GM18867 (cell line): ENCODE measurements at regions not wholly inside any gene's neighbourhood (a gene's known extent, or its start where the extent isn't known, plus 50 kb on each side); places are given as distances from the start of the nearest gene placed in this dataset.

ENCODE experiments used
- ATAC-seq: cut with Tn5 transposase; IDR thresholded peaks from one replicate; pipeline ENCODE4 v1.9.1; 2021; ENCODE audit warnings: mild to moderate bottlenecking, moderate library complexity; ENCODE audit not compliant: unreplicated experiment

DNA sequence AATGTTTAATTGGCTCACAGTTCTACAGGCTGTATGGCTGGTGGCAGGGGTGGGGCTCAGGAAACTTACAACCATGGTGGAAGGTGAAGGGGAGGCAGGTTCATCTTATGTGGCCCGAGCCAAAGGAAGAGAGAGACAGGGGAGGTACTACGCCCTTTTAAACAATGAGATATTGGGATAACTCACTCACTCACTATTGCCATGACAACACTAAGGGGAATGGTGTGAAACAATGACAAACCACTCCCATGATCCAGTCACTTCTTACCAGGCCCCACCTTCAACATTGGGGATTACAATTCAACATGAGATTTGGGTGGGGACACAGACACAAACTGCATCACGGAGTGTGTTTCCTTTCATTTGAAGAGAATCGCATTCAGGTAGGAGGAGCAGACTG lies 220.9 kb downstream of the GADD45G start:
- ATAC-seq = no peak

DNA sequence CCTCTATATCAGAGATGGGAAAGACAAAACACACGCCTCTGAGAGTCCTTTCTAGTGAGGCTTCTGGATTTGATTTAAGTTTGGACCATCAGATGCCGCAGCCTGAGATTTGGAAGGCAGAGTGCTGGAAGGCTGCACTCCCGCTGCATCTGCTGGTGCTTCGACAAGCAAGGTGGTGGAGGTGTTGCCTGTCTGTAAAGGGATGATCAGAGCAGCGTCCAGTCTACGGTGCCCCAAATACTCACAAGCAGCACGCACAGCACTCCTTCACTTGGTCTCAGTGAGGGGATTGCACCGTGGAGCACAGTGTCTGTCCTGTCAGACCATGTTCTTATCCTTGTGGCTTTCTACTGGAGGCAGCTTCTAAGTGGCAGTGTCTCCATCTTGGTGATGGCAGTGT lies 221.4 kb downstream of the GADD45G start:
- no peak for ATAC-seq

DNA sequence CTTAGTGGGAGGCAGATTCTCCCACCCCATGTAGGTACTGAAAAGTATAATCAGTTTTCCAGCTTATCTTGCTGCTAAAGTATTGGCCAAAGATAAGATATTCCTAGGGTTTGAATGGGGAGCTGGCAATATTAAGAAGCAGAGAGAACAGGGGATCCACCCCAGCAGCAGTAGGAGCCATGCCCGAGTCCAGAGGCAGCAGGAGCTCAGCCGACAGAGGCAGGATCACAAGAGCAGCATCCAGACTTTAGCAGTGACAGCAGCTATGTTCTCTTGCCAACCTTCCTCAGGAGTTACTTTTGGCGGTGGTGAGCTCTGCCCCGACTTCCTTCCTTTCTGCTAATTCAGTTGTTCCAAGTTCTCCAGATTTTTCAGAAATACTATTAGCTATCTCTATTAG lies 224.5 kb downstream of the GADD45G start:
- no peak for ATAC-seq

DNA sequence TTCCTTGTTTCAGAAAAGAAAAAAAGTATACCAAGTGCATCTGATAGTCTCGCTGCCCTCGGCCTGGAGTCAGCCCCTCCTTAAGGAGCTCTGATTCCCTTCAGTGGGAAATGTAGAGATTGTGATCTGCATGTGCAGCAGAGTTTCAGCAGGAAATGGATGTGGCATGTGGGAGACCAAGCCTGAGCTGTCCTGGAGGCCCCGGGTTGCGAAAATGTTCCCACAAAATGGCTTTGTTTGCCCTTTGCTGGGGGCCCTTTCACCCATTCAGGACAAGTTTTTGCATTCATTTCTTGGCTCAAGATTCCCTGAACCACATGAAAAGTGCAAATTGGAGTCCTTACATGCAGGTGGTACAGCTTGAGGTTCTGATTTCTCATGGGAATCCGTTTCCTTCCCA lies 230.9 kb downstream of the GADD45G start:
- ATAC-seq = no peak

DNA sequence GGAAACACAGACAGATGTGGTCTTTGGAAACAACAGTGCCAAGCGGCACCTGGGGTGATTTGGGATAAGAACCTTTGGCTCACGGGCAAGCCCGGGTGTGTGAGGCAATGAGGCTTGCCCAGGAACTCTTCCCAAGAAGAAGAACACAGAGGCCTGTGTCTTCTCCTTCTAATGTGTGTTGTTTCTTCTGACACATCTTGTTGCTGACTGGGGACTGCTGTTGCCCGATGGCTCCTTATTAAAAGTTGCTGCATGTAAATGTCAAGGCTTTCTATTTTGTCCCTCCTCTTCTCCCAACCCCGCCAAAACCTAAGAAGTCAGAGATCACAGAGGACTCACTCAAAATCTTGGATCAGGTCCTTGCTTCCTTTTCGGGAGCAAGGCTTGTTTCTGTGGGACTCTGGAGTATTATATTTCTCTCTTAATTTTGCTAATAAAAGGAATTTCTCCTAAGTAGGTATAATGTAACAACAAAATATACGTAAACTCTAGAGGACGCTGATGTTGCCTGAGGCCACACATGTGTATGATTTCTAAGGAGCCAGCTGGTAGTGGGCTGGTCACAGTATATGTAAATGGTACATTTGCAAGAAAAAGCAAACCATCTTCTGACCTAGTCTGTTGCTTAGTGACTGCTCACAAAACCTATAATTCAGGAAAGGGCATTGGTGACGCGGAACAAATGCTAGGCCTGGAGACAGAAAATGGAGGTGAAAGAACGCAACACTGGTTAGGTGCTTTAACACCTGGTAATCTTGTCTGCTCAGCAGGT lies 232.5 kb downstream of the GADD45G start:
- no peak for ATAC-seq

DNA sequence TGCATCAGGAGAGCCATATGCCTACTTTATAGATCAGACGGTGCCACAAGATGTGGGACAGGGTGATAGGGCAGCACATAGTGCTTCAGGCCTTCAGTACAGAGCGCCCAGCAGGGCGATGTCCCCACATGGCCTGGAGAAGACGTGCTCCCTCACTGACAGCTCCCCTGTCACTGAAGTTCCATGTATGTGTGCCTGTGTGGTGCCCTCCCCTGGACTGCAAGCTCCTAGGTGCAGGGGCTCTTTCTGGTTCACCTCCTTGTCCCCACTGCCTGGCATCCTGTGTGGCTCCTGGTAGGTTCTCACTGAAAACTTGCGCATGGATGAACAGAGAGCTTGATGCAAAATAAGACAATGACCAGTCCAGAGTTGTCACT lies 233.1 kb downstream of the GADD45G start:
- ATAC-seq = no peak

DNA sequence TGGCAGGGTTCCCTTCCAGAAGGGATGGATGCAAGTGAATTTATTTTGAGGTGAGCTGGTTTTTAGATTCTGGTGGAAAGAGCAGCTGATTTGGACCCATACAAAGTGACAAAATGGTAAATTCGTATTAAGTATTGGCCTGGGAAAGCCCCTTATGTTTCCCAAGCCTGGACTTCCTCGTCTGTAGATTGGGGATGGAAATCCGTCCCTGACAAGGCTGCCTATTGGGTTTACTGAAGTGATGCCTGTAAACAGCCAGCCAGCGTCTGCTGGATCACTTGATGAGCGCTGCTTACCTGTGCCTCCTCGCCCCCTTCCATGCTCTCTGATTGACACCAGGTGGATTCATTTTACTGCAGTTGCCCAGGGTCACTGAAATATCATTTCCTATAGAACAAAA lies 233.8 kb downstream of the GADD45G start:
- ATAC-seq = no peak

DNA sequence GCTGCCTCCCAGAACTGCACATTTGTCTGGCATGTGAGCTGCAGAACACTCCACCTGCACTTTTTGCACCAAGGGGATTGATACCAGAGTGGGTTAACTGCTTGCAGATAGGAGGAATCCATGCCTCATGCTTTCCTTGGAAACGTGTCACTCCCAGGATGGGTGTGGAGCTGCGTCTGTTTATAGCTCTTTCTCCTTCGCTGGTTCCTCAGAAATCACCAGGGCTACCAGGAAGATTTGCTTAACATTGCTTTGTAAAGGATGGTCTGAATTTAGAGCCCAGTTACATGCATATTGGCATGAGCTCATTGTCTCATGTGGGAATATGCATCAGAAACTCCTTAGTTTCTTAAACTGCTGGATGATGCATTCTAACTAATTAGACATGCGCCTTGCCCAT lies 234.6 kb downstream of the GADD45G start:
- no peak for ATAC-seq

DNA sequence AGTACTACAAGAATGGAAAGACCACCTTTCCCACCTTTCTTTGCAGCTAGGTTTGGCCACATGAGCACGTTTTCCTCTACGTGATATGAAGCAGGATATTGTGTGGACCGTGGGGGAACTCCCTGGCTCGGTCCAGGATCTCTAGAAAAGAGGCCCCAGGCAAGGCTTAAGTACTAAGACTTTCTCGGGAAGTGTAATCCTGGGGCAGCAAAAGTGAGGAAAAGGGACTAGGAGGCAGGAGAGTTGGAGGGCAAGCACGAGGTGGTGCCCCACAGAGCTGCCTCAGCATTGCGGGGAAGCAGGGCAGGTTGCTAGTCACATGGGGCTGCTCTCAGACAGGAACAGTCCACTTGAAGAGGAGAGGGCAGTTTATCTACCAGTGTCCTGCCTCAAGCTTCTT lies 235.1 kb downstream of the GADD45G start:
- ATAC-seq = no peak

DNA sequence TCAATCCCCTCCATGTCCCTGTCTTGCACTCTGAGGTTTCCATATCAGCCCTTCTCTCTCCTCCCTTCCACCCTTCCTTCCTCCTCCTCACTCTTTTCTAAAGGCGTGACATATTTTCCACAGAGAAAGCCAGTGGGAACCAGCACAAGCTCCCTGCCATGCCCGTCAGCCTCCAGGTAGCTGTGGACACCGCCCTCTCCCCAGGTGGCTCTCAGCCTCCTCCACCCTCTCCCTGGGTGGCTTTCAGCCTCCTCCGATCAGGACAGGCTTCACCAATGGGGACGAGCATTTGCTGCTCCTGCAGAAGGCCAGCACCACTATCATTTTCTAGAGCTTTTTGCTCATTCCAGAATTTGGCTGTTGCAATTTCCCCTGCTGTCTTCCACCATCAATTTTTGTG lies 236.6 kb downstream of the GADD45G start:
- no peak for ATAC-seq

DNA sequence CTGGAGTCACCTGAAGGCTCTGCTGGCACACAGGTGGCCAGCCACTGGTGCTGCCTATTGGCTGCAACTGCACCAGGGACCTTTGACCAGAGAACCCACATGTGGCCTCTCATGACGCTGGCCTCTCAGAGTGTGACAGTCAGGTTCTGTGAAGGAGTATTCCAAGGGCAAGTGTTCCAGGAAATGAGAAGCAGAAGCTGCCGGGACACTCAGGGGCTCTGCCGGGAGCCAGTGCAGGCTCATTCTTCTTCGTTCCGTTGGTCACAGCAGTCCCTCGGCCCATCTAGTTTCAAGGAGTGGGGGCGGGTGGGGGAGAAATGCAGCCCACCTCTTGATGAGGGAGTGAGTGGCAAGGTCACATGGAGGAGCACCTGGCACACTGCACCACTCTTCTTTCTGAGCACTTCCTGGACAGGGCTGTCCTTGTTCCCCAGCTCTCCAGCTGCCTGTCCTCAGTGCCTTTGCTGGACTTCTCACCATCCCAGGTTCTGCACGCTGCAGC lies 237.5 kb downstream of the GADD45G start:
- ATAC-seq = no peak

DNA sequence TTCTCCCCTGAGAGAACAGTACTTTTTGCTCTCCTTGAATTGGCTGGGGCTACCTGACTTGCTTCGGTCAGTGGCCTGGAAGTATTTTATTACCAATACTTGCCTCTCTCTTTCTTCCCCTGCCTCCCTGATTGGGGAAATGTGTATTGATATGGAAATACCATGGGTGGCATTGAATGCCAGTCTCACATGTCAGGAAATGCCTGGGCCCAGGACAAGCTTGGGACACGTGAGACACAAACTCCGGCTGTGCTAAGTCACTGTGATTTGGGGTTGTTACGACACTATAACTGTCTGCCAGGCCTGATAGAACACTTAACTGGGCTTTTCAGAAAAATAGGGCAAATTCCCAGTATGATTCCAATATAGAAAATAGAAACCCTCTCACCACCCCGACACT lies 238.3 kb downstream of the GADD45G start:
- no peak for ATAC-seq

DNA sequence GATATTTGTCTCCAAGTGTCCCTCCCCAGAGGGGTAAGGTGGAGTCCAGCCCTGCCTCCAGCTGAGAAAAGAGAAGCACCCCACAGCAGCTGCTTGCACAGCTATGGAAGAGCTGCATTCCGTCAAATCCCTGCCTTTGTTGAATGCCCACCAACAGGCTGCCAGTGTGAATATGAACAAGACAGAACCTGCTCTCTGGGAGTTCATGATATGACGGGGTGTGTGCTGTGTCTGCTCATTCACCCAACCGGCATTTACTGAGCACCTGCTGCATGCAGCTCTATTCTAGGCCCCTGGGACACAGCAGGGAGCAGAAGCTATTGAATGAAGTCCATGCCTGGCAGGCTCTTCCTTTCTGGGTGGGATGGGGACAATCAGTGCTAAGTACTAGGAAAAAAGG lies 238.8 kb downstream of the GADD45G start:
- no peak for ATAC-seq

DNA sequence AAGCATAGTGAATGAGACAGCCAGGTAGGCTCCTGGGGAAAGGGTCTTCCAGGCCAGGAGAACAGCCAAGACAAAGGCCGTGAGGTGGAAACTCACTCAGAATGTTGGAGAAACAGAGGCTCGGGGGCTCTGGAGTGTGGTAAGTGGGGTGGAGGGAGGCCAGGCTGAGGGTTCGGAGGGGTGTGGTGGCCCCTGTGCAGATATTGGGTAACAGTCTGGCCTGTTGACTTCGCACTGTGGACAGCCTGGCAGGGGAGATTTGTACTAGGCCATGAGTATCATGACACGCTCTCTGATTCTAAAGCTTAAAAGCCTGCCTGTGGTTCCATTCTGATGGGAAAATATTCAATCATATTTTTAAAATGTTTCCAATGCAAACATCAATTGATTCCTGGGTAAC lies 239.3 kb downstream of the GADD45G start:
- ATAC-seq = no peak

DNA sequence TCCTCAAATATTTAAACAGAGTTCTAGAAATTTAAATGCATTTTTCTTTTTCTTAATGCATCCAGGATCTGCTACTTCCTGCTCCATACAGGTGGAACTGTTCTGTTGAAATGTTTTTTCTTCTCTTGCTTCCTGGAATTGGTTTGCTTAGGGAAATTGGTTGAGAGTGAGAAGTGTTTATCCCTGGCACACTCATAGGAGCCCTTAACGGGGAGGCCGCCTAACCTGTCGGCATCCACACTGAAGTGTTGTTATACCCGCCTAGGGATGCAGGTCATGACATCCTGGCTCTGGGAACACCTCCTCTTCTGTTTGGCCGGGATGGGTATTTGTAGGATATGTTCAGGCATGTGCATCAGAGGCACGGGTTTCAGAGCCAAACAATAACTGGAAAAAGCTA lies 239.7 kb downstream of the GADD45G start:
- ATAC-seq = no peak

DNA sequence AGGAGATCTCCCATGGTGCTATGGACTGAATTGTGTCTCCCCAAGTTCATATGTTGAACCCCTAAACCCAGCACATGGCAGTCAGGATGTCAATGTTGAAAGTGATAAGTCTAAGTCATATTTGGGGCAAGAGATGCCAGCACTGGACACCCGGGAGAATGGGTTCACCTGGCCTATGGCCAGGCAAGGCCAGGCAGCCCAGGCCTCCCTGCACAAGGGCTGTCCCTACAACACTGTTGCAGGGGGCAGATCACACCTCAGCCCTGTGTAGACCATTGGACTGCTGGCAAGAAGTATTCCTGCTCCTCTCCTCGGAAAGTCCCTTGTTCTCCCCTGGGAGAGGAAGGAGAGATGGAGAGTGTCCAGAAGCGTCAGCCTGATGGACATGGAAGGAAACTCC lies 240.5 kb downstream of the GADD45G start:
- no peak for ATAC-seq

DNA sequence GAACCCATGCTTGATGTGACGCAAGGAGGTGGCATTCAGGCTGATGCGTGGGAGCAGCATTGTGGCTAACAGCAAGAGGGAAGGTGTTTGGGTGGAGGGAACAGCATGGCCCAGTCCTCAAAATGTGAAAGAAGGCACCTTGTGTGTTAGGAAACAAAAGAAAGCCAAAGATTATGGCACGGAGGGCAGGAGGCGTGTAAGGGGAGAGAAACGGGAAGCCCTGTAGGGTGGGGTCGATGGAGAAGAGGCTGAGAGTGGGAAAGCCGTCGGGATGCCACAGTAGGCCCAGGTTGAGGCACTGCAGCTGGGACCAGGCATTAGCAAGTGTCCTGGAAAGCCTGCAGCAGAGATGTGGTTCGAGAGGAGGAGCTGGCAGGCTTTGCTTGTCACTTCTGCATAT lies 241.1 kb downstream of the GADD45G start:
- no peak for ATAC-seq

DNA sequence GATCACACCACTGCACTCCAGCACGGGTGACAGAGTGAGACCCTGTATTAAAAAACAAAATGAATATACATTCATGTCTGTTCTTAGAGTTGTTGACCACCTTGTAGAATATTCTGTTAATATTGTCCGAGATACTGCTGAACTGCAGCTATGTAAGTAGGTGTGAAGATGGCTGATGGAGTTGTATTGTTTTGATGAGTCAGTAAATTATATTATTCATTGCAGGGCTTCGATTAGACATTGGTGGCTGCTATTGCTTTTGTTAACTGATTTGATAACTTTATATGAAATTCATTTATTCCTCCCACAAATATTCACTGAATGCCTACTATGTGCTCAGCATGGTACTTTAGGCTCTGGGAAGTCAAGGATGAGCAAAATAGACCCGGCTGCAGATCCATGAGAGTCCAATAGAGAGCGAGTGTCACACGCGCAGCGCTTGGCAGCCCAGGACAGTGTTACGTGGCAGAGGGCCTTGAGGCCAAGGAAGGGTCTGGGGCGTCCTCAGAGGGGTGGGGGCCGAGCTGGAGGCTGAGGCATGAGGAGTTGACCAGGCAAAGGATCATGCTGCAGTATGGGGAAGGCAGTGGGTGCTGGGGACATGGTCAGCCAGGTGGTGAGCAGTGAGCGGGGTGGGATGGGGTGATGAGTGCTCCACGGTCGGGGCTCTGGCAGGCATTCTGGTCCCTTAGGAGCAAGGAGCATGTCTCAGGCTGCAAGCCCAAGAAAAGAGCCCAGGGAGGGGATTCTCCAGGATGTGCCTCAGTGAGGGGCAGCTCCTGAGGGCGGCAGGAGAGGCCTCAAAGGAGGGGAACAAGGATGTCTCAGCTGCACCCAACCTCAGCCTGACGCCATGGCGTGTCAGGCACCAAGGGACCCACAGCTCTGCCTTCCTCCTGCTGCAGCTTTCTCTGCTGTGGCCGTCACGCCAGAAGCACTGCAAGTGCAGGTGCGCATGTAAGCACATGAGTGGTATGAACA lies 243.5 kb downstream of the GADD45G start:
- no peak for ATAC-seq

DNA sequence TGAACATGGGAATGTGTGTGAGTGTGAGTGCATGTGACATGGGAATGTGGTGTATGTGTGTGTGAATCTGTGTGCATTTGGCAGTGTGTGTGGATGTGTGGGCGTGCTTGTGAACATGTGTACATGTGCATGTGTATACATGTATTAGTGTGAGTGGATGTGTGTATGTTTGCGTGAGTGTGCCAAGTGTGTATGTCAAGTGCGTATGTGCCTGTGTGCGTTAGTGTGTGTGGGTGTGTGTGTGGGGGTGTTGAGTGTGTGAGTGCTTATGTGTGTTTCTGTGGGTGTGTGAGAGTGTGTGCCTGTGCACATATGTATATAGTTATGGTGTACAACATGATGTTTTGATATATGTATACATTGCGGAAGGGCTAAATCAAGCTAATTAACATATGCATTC lies 244.3 kb downstream of the GADD45G start:
- ATAC-seq = no peak

DNA sequence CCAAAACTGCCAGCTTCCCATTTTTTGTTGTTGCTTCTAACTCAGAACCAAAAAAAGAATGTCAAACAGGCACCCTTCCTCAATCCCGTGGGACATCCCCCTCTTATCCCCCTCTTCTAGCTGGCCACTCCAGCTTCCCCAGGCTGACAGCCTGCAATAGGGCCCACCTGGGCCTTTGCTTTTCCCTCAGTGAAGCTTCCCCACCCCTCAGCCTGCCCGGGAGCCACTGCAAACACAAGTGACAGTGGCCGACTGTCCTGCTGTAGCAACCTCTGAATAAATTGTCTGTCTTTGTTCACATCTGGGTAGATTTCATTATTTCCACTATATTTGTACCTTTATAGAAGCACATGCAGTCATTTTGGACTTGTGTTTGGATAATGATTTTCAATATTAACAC lies 245.3 kb downstream of the GADD45G start:
- no peak for ATAC-seq

DNA sequence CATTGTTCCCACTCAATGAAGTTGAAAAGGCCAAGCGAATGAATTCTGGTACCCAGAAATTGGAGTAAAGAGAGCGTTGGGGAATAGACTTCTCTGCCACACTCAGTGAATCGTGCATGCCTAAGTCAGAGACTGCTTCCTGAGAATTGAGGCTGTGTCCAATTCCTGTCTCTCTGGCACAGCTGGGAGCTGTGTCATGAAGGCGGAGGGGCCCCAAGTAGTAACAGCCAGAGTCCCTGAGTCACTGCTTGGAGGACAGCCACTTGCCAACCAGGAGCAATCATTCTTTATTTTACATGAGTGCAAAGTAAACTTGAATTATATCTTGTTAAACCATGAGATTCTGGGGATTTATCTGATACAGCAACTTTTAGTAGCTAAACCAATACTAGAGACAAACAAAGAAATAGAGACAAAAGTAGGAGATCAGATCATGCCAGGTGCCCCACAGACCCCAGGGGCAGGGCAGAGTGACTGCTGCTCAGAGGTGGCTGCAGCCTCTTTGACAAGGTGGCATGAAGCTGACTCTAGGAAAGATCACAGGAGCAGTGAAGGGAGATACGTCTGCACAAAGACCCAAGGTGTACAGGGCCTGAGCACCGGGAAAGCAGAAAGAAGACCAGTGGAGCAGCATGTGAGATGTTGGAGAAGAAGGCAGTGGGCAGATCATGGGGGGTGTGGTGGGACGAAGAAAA lies 246.0 kb downstream of the GADD45G start:
- ATAC-seq = no peak
